Gastroesophageal sphincter (tissue), 4 donors: ENCODE measurements at regions not wholly inside any gene's neighbourhood (a gene's known extent, or its start where the extent isn't known, plus 50 kb on each side); places are given as distances from the start of the nearest gene placed in this dataset.

Source experiments
- ATAC-seq: fragments of 150-250 bp; one replicate; pipeline ENCODE4 v1.9.1; 2016; ENCODE audit warnings: mild to moderate bottlenecking, moderate library complexity
- H3K27ac ChIP-seq, 4 donors: fragments of 200-600 bp; sonication (generic) in 3 of 4; 1 replicate in 3 of 4; 2 replicates in 1 of 4; pipeline ENCODE4 v1.5.1; 2016 to 2019
- H3K27me3 ChIP-seq: fragments of 200-600 bp; sonication (generic); one replicate; pipeline ENCODE4 v1.5.1; 2019
- H3K36me3 ChIP-seq, 2 donors: fragments of 200-600 bp; sonication (generic); one replicate each; pipeline ENCODE4 v1.5.1; 2019; ENCODE audit warnings: control low read depth in 1 of 2
- H3K4me1 ChIP-seq, 3 donors: fragments of 200-600 bp; sonication (generic); 1 replicate in 2 of 3; 2 replicates in 1 of 3; pipeline ENCODE4 v1.5.1; 2016 to 2019; ENCODE audit warnings: control low read depth in 2 of 3
- H3K4me3 ChIP-seq, 2 donors: fragments of 200-600 bp; sonication (generic); one replicate each; pipeline ENCODE4 v1.5.1; 2019; ENCODE audit warnings: mild to moderate bottlenecking in 1 of 2, moderate library complexity in 1 of 2
- H3K9me3 ChIP-seq, 3 donors: fragments of 200-600 bp; sonication (generic); one replicate each; pipeline ENCODE4 v1.5.1; 2017 to 2019; ENCODE audit warnings: control low read depth in 2 of 3
- CTCF ChIP-seq, 4 experiments: fragments of 200-600 bp in 2 of 4; fragments of 450-650 bp in 2 of 4; sonication (generic) in 1 of 4; IDR thresholded peaks; one replicate each; pipeline ENCODE4 v1.5.1; 2017 to 2019; ENCODE audit warnings: antibody characterized with exemption in 4 of 4, mild to moderate bottlenecking in 2 of 4, moderate library complexity in 2 of 4
- EP300 ChIP-seq: sonication (generic); formaldehyde crosslinking; IDR thresholded peaks from one replicate; pipeline ENCODE4 v1.6.1; 2017; ENCODE audit warnings: antibody characterized with exemption, mild to moderate bottlenecking
- POLR2A ChIP-seq, 2 donors: fragments of 450-650 bp; IDR thresholded peaks; one replicate each; pipeline ENCODE4 v1.6.1; 2017; ENCODE audit warnings: antibody characterized with exemption in 2 of 2, mild to moderate bottlenecking in 2 of 2, moderate library complexity in 1 of 2
- POLR2AphosphoS5 ChIP-seq: sonication (generic); formaldehyde crosslinking; IDR thresholded peaks from one replicate; pipeline ENCODE4 v1.6.1; 2017; ENCODE audit warnings: antibody characterized with exemption
- WGBS, 2 donors: methylation state at CpG; one replicate each; pipeline ENCODE4 v1.1.5; 2018; ENCODE audit warnings: low coverage in 1 of 2; 5-methylcytosine and 5-hydroxymethylcytosine counted together

GRCh38 chr13:74032325-74032724 is 101.9 kb downstream of the KLF12 start:
- H3K4me1 ChIP-seq: peaks cover 0 to 7% (median 0%) of the 10 kb centered on the region in 3 donors
- no peak for ATAC-seq
- WGBS, 2 donors: 80 to 89% methylated on average over 4 of the region's 4 CpGs
- H3K4me3 ChIP-seq: no peak overlapping the region
- no peaks in the 10 kb centered on the region for H3K27me3 ChIP-seq
- H3K9me3 ChIP-seq: no peaks in the 10 kb centered on the region
- no peaks in the 10 kb centered on the region for H3K36me3 ChIP-seq
- no peak overlapping the region for H3K27ac ChIP-seq
- no peak for TF ChIP-seq POLR2A (IDR thresholded peaks at IDR 0.05)
- no peak for TF ChIP-seq CTCF (IDR thresholded peaks at IDR 0.05)
- TF ChIP-seq POLR2AphosphoS5: no peak
- no peak for TF ChIP-seq EP300

- Histone ChIP-seq H3K27ac (no peak overlapping the region), H3K27me3 (no peaks in the 10 kb centered on the region), H3K4me1 (peaks cover 0 to 6% (median 0%) of the 10 kb centered on the region in 3 donors), H3K9me3 (no peaks in the 10 kb centered on the region), H3K4me3 (no peak overlapping the region), H3K36me3 (no peaks in the 10 kb centered on the region)
- ATAC-seq: no peak
- WGBS, 2 donors: 78 to 94% methylated on average over 3 to 4 of the region's 4 CpGs
- TF ChIP-seq POLR2AphosphoS5 (no peak), EP300 (no peak), POLR2A (IDR thresholded peaks at IDR 0.05) (no peak), CTCF (IDR thresholded peaks at IDR 0.05) (no peak)
Measured at GRCh38 chr13:74027161-74027779, 106.9 kb downstream of the KLF12 start.

- no peak for ATAC-seq
- Histone ChIP-seq H3K9me3 (no peaks in the 10 kb centered on the region), H3K4me1 (peaks cover 0 to 6% (median 0%) of the 10 kb centered on the region in 3 donors), H3K27me3 (no peaks in the 10 kb centered on the region), H3K36me3 (no peaks in the 10 kb centered on the region), H3K4me3 (no peak overlapping the region), H3K27ac (no peak overlapping the region)
- 45 to 73% methylated on average over 1 to 2 of the region's 4 CpGs for WGBS, 2 donors
- TF ChIP-seq EP300: no peak
- no peak for TF ChIP-seq CTCF (IDR thresholded peaks at IDR 0.05)
- no peak for TF ChIP-seq POLR2A (IDR thresholded peaks at IDR 0.05)
- TF ChIP-seq POLR2AphosphoS5: no peak
Measured at GRCh38 chr13:74026753-74027152, 107.5 kb downstream of the KLF12 start.

GRCh38 chr13:74025369-74025768 is 108.8 kb downstream of the KLF12 start:
- no peak overlapping the region for H3K4me3 ChIP-seq
- peaks cover 0 to 6% (median 0%) of the 10 kb centered on the region in 3 donors for H3K4me1 ChIP-seq
- H3K27me3 ChIP-seq: no peaks in the 10 kb centered on the region
- WGBS, 2 donors: 57 to 77% methylated on average over 3 of the region's 3 CpGs
- H3K27ac ChIP-seq: no peak overlapping the region
- H3K9me3 ChIP-seq: no peaks in the 10 kb centered on the region
- ATAC-seq: no peak
- TF ChIP-seq CTCF (IDR thresholded peaks at IDR 0.05) (no peak), EP300 (no peak), POLR2AphosphoS5 (no peak), POLR2A (IDR thresholded peaks at IDR 0.05) (no peak)
- H3K36me3 ChIP-seq: no peaks in the 10 kb centered on the region

- TF ChIP-seq CTCF (IDR thresholded peaks at IDR 0.05): no peak
- TF ChIP-seq POLR2A (IDR thresholded peaks at IDR 0.05): no peak
- TF ChIP-seq EP300: no peak
- TF ChIP-seq POLR2AphosphoS5: no peak
Measured at GRCh38 chr13:74024856-74025255, 109.3 kb downstream of the KLF12 start.

More at GRCh38 chr13:74024856-74025255, 109.3 kb downstream of the KLF12 start:
- ATAC-seq: no peak
- Histone ChIP-seq H3K4me3 (no peak overlapping the region), H3K27me3 (no peaks in the 10 kb centered on the region), H3K4me1 (peaks cover 0 to 6% (median 0%) of the 10 kb centered on the region in 3 donors), H3K9me3 (no peaks in the 10 kb centered on the region), H3K36me3 (no peaks in the 10 kb centered on the region), H3K27ac (no peak overlapping the region)
